Keratinocyte (primary cell): ENCODE measurements at regions not wholly inside any gene's neighbourhood (a gene's known extent, or its start where the extent isn't known, plus 50 kb on each side); places are given as distances from the start of the nearest gene placed in this dataset.

ENCODE experiments used
- EZH2 ChIP-seq: IDR thresholded peaks from one replicate; pipeline ENCODE4 v1.6.1; 2012; ENCODE audit warnings: inconsistent platforms, mild to moderate bottlenecking, low read length, moderate library complexity
- TF ChIP-seq, protein P1 (sequence below), 3 experiments: IDR thresholded peaks in 1 of 3; conservative IDR thresholded peaks in 1 of 3; optimal IDR thresholded peaks in 1 of 3; 2 replicates in 2 of 3; 3 replicates in 1 of 3; pipeline versions ENCODE3 to v1.5.1; 2011; ENCODE audit warnings: low read length in 3 of 3, mild to moderate bottlenecking in 3 of 3, moderate library complexity in 2 of 3, control low read depth in 1 of 3, inconsistent platforms in 1 of 3; ENCODE audit not compliant: insufficient read depth in 2 of 3; ENCODE audit errors: extremely low read depth in 1 of 3

- no peak for TF ChIP-seq EZH2
- TF ChIP-seq, protein P1, sequence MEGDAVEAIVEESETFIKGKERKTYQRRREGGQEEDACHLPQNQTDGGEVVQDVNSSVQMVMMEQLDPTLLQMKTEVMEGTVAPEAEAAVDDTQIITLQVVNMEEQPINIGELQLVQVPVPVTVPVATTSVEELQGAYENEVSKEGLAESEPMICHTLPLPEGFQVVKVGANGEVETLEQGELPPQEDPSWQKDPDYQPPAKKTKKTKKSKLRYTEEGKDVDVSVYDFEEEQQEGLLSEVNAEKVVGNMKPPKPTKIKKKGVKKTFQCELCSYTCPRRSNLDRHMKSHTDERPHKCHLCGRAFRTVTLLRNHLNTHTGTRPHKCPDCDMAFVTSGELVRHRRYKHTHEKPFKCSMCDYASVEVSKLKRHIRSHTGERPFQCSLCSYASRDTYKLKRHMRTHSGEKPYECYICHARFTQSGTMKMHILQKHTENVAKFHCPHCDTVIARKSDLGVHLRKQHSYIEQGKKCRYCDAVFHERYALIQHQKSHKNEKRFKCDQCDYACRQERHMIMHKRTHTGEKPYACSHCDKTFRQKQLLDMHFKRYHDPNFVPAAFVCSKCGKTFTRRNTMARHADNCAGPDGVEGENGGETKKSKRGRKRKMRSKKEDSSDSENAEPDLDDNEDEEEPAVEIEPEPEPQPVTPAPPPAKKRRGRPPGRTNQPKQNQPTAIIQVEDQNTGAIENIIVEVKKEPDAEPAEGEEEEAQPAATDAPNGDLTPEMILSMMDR (optimal IDR thresholded peaks at IDR 0.05 in 1 of 3, IDR thresholded peaks at IDR 0.05 in 1 of 3, conservative IDR thresholded peaks at IDR 0.05 in 1 of 3; ENCODE audit: extremely low read depth in 1 of 3, insufficient read depth in 2 of 3, low read length in 3 of 3): no peak
Measured at GRCh38 chr14:97153527-97153926, 356.3 kb downstream of the VRK1 start.
